Posterior vena cava (tissue), 2 donors: ENCODE measurements at regions not wholly inside any gene's neighbourhood (a gene's known extent, or its start where the extent isn't known, plus 50 kb on each side); places are given as distances from the start of the nearest gene placed in this dataset.

Experiments used
- DNase-seq: peaks from one replicate; pipeline ENCODE4 v3.0.0-alpha.2; 2020; ENCODE audit warnings: low spot score
- intact Hi-C, 2 donors: fragments of 100-400 bp; cut with DNase I; formaldehyde crosslinking; loops; one replicate each; pipeline versions ENCODE4 v1.14.1 to v1.14.2; 2022 to 2023
- donor health status: DM: yes; HTN: yes; CAD: no.
- donor health status: DM: yes; HTN: yes; CAD: no.

DNA sequence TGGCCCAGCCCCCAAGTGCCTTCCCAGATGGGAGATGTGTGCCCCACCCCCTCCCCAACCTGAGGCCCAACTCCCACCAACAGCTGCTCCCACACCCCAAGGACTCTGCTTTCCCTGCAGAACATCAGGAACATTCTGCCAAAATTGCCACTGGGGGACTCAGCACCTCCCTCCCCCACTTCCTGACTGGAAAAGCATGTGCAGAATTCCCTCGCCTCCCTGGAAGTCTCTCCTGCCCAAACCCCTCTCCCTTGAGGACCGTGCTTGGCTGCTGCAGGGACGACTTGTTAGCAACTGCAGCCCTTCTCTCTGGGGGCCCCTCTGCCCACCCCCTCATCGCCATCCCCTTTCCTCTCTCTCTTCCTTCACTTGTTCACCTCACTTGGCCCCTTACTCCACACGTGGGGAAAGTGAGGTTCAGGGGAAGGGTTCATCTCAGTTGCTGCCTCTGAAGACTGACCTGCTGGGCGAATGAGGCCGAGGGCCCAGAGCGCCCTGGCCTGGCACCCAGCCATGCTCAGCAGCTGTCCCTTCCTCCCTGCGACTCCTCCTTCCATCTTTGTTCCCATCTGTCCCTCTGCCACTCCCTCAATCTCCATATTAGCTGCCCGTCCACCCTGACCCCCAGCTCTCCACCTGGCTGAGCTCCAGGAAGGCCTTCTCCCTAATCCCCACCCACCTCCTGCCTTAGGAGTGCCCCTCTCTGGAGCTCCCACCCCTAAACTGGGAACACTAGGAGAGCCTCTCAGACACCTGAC lies 105.1 kb downstream of the CHST1 start:
- intact Hi-C loops = no loop called here

DNA sequence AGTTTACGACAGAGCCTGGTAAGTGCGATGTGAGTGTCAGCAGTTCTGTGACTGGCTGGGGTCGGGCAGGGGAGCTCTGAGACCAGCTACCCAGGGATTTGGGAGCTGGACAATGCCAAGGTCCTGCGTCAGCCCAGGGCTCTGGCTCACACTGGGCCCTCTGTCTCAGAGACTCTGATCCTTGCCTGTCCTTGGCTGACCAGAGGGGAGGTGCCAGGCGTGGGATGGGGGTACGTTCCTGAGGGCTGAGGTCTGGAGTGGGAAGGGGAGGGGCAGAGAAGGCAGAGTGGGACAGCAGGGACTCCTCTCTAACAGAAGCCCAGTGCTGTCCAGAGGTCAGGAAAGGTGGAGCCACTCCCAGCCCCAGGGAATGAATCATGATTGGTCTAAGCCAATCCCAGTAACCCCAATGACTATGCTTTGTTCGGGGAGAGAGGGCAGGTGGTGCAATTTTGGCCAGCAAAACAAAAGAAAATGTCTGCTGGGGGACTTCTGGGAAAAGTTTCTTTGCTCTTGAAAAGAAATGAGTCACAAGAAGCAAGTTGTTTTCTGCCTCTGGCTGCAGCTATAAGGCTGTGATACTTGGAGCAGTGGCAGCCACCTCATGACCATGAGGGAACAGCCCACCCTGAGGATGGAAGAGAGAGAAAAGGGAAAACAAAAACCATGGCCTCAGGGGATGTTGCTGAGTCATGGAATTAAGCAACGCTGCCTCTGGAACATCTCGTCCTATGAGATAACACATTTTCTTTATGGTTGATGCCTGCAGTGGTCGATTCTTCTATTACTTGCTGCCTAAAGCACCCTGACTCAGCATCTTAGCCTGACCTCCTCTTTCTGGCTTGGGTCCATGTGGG lies 108.3 kb downstream of the CHST1 start:
- no peak for DNase-seq
- intact Hi-C loops = no loop called here

More for the DNA sequence above, 105.1 kb downstream of the CHST1 start:
- no peak for DNase-seq

DNA sequence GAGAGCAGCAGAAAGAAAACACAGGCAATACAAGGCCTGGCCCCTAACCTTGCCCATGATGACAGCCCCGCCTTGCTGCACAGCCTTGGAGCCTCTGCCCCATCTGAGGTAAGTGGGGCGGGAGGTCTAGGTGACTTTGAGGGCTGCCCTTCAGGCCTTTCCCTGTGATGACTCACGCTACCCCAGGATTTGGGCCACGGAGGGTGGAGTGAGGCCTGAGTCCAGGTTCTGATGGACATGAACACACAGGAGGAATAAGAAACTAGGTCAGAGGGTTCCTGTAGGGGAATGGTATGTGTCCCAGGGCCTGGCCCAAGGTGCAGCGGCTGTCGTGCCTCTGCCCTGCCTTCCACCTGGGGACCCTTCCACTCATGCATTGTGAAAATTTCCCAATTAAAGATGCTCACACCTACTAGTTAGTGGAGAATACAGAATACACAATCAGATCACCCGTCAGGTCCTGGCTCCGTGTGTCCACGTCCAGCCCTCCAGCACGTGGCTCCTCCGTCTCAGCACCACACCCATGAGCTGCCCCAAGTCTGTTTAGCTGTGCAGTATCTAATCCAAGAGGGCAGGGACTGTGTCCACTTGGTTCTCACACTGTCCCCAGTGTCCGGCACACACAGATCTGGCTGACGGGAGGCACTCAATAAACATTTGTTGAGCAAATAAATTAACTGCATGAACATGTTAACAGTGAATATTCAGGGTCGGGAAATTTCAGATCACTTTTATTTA lies 111.0 kb downstream of the CHST1 start:
- DNase-seq = no peak
- intact Hi-C loops = no loop called here

DNA sequence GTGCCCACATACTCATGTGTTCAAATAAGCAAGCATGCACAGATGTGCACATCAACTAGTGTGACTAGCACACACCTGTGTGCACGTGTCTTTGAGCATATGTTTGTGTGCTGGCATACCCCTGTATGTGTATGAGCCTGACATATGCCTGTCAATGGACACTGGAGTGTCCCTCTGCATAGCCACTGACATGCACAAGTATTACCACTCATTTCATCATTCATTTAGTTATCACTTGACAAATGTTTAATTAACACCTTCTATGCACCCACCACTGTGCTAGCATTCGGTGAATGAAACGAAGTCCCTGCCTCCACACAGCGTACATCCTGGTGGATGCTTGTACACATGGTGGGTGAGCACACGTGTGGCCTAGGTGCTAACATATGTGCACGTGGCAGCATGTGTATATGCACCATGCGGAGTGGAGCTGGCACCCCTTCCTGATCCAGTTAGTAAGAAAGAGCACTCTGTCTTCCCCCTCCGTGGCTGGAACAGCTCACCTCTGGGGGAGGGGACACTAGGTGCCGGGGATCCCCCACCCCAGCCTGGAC lies 112.0 kb downstream of the CHST1 start:
- no peak for DNase-seq
- intact Hi-C loops = no loop called here

DNA sequence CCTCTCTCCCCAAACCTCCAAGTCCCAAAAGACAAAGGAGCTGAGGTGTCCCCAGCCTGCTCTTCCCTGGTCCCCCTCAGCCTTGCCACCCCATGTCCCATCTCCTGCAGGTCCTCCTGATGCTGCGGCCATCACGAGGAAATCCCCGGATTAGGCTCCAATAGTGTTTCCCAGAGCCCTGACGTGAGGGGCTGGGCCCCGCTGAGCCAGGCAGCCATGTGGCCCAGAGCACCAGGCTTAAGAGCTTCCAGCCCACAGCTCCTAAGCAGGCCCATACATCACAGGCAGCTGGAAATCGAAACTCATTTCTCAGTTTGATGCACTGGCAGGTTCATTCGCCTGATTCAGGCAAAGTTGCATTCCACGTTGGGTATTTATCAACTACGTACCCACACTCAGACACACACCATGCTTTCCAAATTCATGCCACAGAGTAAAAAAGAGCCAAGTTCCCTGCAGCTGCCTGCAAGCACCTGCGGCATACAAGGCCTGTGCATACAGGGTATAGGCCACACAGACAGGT lies 114.2 kb downstream of the CHST1 start:
- DNase-seq = no peak
- intact Hi-C loops = no loop called here

DNA sequence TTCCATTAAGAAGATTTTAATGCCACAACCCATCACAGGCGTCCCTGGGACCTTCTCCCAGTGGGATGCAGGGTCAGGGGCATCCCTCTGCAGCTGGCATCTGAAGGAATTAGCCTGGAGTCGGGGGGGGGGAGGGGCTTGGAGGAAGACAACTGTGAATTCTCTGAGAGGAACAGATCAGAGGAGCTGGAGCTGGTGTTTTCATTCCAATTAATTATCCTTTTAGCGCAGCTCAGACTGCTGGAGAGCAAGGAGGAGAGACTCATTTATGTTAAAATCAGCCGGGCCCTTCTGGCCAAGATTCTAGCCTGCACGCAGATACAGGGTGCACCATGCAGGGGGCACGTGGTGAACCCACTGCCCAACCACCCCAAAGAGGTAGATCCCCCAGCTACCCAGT lies 116.2 kb downstream of the CHST1 start:
- no peak for DNase-seq
- intact Hi-C loops = no loop called here

DNA sequence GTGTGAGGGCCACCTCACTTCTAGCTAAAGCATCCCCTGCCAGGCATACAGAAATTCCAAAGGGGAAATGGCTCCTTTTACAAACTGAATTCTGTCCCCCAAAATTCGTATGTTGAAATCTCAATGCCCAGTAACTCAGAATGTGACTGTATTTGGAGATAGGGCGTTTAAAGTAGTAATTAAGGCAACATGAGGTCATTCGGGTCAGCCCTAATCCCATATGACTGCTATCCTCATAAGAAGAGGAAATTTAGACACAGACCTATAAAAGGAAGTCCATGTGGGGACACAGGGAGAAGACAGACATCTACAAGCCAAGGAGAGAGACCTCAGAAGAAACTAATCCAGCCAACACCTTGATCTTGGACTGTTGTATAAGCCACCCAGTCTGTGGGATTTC lies 119.1 kb downstream of the CHST1 start:
- no peak for DNase-seq

DNA sequence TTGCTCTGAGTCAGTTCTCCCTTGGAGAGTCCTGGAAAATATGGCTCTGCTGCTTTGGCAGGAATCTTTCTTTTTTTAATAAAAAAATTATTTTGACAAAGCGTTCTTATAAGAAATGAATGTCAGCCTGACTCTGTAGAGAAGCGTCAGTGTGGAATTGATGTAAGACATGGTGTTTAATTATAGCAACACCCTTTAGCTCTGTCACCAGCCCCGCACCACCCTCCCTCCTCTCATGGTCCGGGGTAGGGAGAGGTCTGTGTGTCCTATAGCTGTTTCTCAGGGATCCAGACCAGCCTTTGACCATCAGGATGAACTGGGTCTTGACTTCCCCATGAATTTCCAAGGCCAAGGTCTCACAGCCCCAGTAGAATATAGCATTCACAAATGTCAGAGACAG lies 120.6 kb downstream of the CHST1 start:
- no peak for DNase-seq
- intact Hi-C loops = no loop called here

More for the DNA sequence above, 119.1 kb downstream of the CHST1 start:
- intact Hi-C loops = no loop called here

DNA sequence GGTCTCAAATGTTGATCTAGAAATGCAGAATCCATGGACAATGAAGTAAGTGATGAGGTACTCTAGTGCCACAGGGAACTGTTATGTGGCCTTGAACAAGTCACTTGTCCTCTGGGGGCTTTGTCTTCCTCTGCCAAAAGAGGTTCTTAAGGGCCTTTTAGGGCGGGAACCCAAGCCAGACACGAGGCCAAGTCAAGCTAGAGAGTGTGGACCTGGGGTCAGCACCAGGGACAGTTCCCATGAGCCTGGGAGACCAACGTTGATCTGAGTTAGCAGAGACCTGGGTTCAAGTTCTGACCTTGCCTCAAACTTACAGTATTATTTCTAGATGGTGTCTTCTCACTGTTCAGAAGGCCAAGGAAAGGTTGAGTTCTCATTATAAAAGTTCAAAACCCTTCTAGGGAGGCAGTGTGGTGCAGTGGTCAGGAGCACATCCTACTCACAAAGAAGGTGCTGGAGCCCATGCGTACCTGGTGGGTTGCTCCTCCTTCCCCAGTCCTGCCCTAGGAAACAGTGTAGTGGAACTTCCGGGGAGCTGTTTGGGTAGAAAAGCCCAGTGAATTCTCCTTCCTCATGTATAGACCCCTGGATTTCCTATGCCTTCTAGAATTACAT lies 121.5 kb downstream of the CHST1 start:
- intact Hi-C loops = no loop called here
- DNase-seq = no peak

DNA sequence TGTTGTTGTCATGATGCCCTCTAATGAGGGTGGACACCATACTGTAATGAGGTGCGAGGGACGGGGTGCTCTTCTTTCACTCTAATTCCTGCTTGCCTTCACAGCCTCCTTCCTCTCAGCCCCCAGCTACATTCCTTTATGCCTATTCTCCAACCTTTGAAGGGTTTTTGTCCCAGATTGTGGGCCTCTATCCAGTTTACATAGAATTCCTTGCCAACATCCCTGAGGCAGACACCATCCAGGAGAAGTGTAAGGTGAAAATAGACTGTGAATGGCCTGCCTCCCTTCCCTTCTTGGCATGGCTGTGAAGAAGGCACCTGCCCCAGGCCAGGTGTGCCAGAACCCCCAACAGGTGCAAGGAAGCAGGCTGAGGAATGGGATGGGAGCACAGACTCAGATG lies 122.3 kb downstream of the CHST1 start:
- no peak for DNase-seq
- intact Hi-C loops = no loop called here

DNA sequence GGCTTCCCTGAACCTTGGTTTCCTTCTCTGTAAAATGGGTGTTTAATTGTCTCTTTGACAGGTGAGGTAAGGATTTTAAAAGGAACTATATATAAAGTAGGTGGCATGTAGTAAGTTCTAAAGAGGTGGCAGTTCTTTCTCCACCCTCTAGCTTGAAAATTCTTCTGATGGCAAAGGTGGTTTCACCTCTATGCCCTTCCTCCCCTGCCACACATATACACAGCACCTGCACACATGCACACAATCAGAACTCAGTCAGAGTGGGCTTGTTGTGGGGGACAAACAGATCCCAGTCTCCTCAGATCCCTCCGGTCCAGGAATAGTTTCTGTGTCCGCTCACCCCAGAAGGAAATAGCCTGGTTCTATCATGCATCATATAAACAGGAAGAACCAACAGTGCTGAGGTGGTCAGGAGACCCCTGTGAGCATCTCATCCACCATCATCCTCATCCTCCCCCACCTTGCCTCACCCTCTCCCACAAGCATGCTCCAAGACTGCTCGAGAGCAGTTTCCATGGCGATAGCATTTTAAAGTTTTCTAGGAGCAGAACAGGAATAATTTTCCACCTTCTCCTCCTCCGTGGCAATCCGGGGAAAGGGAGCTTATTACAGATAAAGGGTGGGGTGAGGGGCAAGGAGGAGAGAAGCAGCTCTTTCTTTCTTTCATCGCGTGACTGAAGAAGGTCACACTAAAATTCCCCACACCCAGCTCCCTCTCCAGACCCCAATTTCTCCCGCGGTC lies 123.6 kb downstream of the CHST1 start:
- no peak for DNase-seq
- intact Hi-C loops = no loop called here

DNA sequence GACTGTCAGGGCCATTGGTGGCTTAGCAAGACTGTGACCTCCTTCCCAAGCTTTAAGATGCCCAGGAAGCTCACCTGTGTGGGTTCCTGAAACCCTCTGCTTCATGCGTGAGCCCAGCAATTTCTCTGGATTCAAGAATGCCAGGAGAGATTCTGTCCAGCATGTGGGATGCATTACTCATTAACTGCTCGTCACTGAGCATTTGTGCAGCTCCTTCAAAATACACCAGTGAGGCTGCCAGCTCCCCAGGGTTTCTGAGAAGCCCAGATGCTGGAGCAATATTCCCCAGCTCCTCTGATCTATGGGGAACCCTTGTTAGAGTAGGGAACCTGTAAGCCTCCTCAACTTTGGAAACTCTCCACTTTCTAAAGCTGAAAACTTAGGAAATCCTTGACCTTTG lies 126.5 kb downstream of the CHST1 start:
- intact Hi-C loops = no loop called here
- no peak for DNase-seq

DNA sequence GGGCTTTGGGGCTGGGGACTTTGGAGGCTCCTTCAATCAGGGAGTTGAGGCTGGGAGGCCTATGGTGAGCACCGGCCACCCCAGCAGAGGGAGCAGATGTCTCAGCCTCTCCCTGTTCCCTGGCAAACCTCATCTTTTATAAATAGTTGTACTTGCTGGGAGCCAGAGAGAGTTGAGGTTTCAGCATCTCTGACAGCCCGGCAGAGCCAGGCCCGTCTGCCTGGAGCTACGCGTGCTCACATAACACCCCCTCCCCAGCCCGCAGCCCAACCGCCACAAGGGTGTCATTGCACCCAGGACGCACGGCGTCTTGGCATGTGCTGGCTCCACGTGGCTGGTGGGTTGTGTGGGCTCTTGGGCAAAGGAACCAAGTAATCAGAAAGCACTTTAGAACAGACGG lies 127.1 kb downstream of the CHST1 start:
- intact Hi-C loops = no loop called here
- DNase-seq = no peak

DNA sequence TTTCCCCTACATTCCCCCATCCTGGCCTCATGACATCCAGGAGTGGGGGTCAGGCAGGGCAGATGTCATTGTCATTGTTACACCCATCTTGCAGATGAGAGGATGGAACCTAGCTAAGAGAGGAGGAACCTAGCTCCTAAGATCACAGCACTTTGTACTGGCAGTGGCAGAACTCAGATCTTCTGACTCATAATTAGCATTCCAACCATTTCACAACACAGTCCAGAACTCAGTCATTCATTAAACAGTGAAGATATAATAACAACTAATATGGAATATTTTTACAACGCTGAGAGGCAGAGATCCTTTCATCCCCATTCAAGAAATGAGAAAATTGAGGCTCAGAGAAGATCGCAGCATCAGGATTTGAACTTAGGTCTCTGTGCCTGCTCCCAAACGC lies 127.8 kb downstream of the CHST1 start:
- intact Hi-C loops = no loop called here
- DNase-seq = no peak

DNA sequence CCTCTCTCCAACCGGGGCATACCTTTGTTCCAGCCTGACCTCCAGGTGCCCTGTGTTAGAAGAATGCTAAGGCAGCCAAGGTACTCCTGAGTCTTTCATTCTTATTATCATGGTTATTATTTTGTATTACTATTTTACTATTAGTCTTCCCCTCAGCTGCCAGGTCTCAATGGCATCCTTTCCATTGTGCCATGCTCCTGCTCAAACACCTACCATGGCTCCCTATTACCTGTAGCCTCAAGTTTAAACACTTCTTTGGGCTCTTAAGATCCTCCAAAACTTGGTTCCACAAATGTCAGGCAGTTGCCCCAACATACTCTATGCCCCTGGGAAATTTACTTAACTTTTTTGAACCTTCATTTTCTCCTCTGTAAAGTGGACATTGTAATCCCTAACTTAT lies 130.4 kb downstream of the CHST1 start:
- no peak for DNase-seq
- intact Hi-C loops = no loop called here

DNA sequence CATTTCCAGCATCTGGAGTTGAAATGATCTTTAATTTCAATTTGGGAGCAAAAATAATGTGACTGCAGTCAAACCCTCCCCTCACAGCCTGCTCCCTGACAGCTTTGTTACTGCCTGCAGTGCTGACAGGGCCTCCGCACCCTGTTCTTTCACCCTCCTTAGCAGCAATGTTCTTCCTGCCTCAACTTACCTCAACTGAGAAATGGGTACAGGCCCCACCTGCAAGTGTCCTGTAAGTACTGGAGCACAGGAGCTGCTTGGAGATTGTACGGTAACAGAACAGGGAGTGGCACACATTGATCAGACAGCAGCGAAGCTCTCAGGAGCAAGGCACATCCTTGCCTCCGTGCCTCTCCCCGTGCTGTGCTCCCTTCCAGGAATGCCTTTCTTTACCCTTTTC lies 131.3 kb downstream of the CHST1 start:
- no peak for DNase-seq
- intact Hi-C loops = no loop called here

DNA sequence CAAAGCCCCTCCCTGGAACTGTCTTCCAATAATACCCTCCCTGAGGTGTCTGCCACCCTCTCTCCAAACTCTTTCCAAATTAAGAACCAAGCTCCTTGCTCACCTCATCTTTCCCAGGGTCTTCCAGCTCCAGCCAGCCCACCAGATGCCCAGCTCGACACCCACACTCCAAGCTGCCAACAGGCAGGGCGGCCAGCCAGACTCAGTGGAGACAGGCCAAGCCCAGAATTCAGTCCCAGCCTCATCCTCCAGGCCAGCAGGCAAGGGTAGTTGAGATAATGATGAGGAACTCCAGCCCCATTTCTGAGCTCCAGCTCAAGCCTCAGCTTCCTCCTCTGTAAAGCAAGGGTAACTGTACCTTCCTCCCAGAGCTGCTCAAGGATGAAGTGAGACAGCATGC lies 132.9 kb downstream of the CHST1 start:
- no peak for DNase-seq

DNA sequence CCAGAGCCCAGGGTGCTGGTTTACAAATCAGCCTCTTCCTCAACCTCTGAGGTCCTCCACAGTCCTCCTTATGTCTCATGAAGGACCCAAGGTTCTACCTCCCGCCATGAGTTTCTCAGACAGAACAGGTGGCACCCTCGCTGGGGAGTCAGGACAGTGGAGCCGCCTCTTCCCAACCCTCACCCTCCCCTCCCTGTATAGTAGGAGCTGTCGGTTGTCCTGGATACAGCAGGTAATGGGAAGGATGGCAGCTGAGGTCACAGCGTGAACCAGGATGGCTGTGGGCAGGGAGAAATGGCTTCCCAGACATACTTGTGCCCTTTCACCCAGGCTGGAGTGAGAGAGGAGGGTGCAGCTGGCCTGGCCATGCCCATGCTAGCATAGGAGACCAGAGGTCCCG lies 134.6 kb downstream of the CHST1 start:
- intact Hi-C loops = no loop called here
- DNase-seq = no peak

More for the DNA sequence above, 132.9 kb downstream of the CHST1 start:
- intact Hi-C loops = no loop called here

DNA sequence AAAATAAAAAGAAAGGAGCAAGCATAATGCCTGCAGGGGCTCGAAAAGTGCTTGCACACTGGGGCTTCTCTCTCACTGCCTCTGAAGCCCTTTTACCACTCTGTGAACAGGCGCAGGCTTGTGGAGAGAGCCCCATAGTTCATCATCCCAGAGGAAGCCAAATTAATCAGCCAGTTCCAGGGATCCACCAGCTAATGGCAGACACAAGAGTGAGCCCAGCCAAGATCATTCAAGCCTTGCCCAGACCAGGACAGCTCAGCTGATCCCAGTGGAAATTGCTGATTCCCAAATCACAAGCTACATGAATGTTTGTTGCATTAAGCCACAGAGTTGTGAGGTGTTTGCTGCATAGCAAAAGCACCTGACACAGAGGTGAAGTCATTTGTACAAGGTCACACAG lies 135.3 kb downstream of the CHST1 start:
- intact Hi-C loops = no loop called here
- DNase-seq = no peak
